Uterus (tissue), 3 donors: ENCODE measurements at regions not wholly inside any gene's neighbourhood (a gene's known extent, or its start where the extent isn't known, plus 50 kb on each side); places are given as distances from the start of the nearest gene placed in this dataset.
"Not testable (repeated sequence)": the region's sequence is repeated elsewhere in the genome, so short reads cannot be mapped to it uniquely, and the experiment has no call there.

Experiments
- DNase-seq, 2 donors: peaks; one replicate each; pipeline ENCODE4 v3.0.0-alpha.2; 2019 to 2020
- H3K27ac ChIP-seq, 2 donors: fragments of 200-600 bp; sonication (generic); 1 replicate in 1 of 2; 2 replicates in 1 of 2; pipeline ENCODE4 v1.5.1; 2016 to 2018
- H3K27me3 ChIP-seq, 2 donors: fragments of 200-600 bp; sonication (generic); one replicate each; pipeline ENCODE4 v1.5.1; 2018 to 2019; ENCODE audit warnings: control low read depth in 1 of 2
- H3K36me3 ChIP-seq, 2 donors: fragments of 200-600 bp; sonication (generic); one replicate each; pipeline ENCODE4 v1.5.1; 2019; ENCODE audit warnings: control low read depth in 1 of 2
- H3K4me1 ChIP-seq, 2 donors: fragments of 200-600 bp; sonication (generic); one replicate each; pipeline ENCODE4 v1.5.1; 2018 to 2019; ENCODE audit warnings: control low read depth in 1 of 2
- H3K4me3 ChIP-seq, 2 donors: fragments of 200-600 bp; sonication (generic); 1 replicate in 1 of 2; 2 replicates in 1 of 2; pipeline ENCODE4 v1.5.1; 2018 to 2019; ENCODE audit warnings: mild to moderate bottlenecking in 1 of 2
- H3K9me3 ChIP-seq, 2 donors: fragments of 200-600 bp; sonication (generic); one replicate each; pipeline ENCODE4 v1.5.1; 2019; ENCODE audit warnings: control low read depth in 1 of 2
- intact Hi-C: fragments of 100-400 bp; cut with DNase I; formaldehyde crosslinking; loops from one replicate; pipeline ENCODE4 v1.15.1; 2023; ENCODE audit warnings: low total_unique reads
- donor health status: DM: yes; HTN: yes; CAD: no.

- H3K27ac ChIP-seq, H3K4me3 ChIP-seq, H3K9me3 ChIP-seq, DNase-seq, H3K36me3 ChIP-seq, intact Hi-C loops, H3K4me1 ChIP-seq, H3K27me3 ChIP-seq: not testable (repeated sequence)
Measured at GRCh38 chr5:177941386-177941785, 54.7 kb downstream of the PROP1 start.

- H3K9me3 ChIP-seq, H3K36me3 ChIP-seq, H3K27ac ChIP-seq, H3K27me3 ChIP-seq, H3K4me1 ChIP-seq, intact Hi-C loops, DNase-seq: not testable (repeated sequence)
- peak overlapping the region in 1 of 2 donors; percentile 21 for H3K4me3 ChIP-seq
Measured at GRCh38 chr5:177939246-177940171, 56.5 kb downstream of the PROP1 start.

DNA sequence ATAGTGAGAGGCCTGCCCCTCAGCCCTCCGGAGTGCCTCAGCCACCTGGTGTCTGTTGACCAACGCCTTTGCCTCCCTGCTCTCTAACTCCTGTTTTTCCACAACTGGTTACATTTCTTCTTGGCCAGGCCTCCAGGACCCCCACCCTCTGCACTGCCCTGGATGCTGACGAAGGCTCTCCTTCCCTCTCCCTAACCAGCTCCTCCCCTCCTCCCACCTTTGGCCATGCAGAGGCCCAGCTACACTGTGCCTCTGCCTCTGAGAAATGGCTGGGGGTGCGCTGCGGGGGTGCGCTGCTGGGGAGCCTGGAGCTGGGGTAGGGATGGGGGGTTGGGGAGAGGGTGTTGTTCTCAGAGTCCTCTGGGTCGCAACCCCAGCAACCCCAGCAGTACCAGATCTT, 57.3 kb downstream of the PROP1 start:
- H3K27me3 ChIP-seq, H3K9me3 ChIP-seq, H3K4me3 ChIP-seq, H3K36me3 ChIP-seq, DNase-seq, H3K27ac ChIP-seq, intact Hi-C loops, H3K4me1 ChIP-seq: not testable (repeated sequence)

- H3K27ac ChIP-seq, H3K36me3 ChIP-seq, DNase-seq, H3K9me3 ChIP-seq, intact Hi-C loops, H3K4me1 ChIP-seq, H3K27me3 ChIP-seq, H3K4me3 ChIP-seq: not testable (repeated sequence)
Measured at GRCh38 chr5:177934233-177934632, 61.8 kb downstream of the PROP1 start.

GRCh38 chr5:177930269-177931022, 65.6 kb downstream of the PROP1 start:
- H3K4me3 ChIP-seq, H3K27me3 ChIP-seq, H3K36me3 ChIP-seq, H3K4me1 ChIP-seq, intact Hi-C loops, H3K9me3 ChIP-seq, H3K27ac ChIP-seq, DNase-seq: not testable (repeated sequence)

DNA sequence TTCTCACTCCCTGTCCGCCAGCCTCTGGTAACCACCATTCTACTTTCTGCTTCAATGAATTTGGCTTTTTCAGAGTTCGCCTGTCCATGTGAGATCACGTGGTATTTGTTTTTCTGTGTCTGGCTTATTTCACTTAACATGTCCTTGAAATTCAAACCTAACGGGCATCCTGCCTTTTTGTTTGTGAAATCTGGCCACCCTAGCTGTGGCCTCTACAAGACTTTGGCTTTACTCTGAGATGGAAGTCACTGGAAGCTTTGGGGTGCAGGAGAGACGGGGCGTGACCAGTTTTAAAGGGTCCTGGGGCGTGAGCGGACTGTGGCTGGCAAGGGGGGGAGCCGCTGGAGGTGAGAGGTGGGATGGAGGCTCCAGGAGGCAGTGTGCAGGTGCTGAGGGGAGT, 66.4 kb downstream of the PROP1 start:
- intact Hi-C loops, H3K27me3 ChIP-seq, DNase-seq, H3K4me3 ChIP-seq, H3K4me1 ChIP-seq, H3K9me3 ChIP-seq, H3K27ac ChIP-seq, H3K36me3 ChIP-seq: not testable (repeated sequence)

DNA sequence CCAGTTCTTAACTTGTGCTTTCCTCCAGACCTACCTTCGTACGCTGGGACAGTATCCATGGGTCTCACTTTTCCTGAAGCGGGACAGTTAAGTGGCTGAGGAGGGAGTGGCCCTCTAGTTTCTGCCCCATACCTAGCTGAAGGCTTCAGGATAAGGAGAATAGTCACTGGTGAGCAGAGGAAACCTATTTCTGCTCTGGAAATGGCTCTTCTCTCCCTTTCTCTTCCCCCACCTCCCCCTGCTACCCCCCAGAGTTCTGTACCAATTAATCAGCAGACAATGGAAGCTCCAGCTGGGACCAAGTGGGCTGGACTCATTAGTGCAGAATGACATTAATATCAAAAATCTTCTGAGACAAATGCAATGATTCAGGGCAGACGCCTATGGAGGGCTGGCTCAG, 68.5 kb downstream of the PROP1 start:
- intact Hi-C loops, H3K36me3 ChIP-seq, DNase-seq, H3K9me3 ChIP-seq, H3K27ac ChIP-seq, H3K4me1 ChIP-seq, H3K4me3 ChIP-seq, H3K27me3 ChIP-seq: not testable (repeated sequence)

- H3K27ac ChIP-seq, H3K27me3 ChIP-seq, DNase-seq, H3K36me3 ChIP-seq, H3K4me1 ChIP-seq, intact Hi-C loops, H3K9me3 ChIP-seq, H3K4me3 ChIP-seq: not testable (repeated sequence)
Measured at GRCh38 chr5:177924577-177924976, 71.5 kb downstream of the PROP1 start.

DNA sequence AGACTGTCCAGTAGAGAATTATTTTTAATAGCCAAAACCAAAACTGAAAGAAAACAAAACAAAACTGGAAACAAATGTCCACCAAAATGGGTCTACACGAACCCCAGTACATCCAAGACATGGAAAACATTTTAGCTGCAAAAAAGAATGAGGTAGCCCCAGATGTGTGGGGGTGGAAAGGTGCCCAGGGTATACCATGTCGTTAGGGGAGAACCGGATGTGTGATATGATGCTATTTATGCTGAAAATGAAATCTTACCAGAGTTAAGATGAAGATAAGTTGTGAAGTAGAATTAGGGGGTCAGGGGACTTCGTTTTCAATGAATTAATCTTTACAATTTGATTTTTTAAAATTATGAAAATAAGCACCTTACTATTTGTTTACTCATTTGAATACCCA, 72.2 kb downstream of the PROP1 start:
- H3K27me3 ChIP-seq, intact Hi-C loops, H3K4me3 ChIP-seq, DNase-seq, H3K4me1 ChIP-seq, H3K27ac ChIP-seq, H3K36me3 ChIP-seq, H3K9me3 ChIP-seq: not testable (repeated sequence)

GRCh38 chr5:177923189-177923588, 72.9 kb downstream of the PROP1 start:
- H3K4me1 ChIP-seq, H3K9me3 ChIP-seq, H3K27me3 ChIP-seq, H3K36me3 ChIP-seq, intact Hi-C loops, DNase-seq, H3K27ac ChIP-seq, H3K4me3 ChIP-seq: not testable (repeated sequence)

DNA sequence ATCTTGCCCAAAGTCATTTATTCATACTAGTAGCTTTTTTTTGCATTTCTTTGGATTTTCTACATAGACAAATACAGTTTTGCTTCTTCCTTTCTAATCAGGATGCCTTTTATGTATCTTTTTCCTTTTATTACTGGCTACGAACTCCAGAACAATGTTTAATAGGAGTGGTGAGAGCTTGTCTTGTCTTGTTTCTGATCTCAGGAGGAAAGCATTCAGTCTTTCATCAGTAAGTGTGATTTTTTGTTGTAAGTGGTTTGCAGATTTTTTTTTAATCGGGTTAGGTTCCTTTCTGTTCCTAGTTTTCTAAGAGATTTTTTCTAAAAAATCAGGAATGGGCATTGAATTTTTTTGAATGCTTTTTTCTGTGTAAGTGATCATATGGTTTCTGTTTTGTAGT, 86.8 kb downstream of the PROP1 start:
- H3K27me3 ChIP-seq, H3K27ac ChIP-seq, H3K36me3 ChIP-seq, intact Hi-C loops, H3K4me3 ChIP-seq, H3K4me1 ChIP-seq, H3K9me3 ChIP-seq, DNase-seq: not testable (repeated sequence)

- intact Hi-C loops, H3K36me3 ChIP-seq: not testable (repeated sequence)
Measured at GRCh38 chr5:177902806-177903205, 93.2 kb downstream of the PROP1 start.

DNA sequence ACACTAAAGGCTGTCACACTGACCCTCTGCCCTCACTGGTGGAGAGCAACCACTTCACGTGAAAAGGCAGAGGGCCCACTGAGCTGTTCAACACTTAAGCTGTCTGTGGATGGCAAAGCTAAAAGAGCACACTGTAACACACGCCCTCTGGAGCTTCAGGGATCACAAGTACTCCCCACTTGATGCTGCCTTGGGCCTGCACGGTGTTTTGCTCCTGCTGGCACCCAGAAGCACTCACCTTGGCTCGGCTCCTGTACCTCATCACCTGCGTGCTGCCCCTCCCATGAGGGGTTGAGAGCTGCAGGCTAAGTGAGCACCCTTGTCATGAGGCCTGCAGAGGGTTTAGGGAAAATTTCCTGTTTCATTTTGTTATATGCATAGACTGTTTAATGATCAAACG, 96.0 kb downstream of the PROP1 start:
- H3K27ac ChIP-seq, intact Hi-C loops, DNase-seq: not testable (repeated sequence)

More at GRCh38 chr5:177902806-177903205, 93.2 kb downstream of the PROP1 start:
- not testable (repeated sequence) for H3K27ac ChIP-seq, H3K4me1 ChIP-seq, H3K4me3 ChIP-seq, H3K27me3 ChIP-seq, H3K9me3 ChIP-seq, DNase-seq

More for the DNA sequence above, 96.0 kb downstream of the PROP1 start:
- H3K36me3 ChIP-seq, H3K9me3 ChIP-seq, H3K27me3 ChIP-seq, H3K4me3 ChIP-seq, H3K4me1 ChIP-seq: not testable (repeated sequence)
